ENCODE measurements at regions not wholly inside any gene's neighbourhood (a gene's known extent, or its start where the extent isn't known, plus 50 kb on each side); places are given as distances from the start of the nearest gene placed in this dataset.

- Histone ChIP-seq H3K9me3 (ENCODE audit: control insufficient read depth in 3 of 3, low read length in 3 of 3) (no peaks in the 10 kb centered on the region), H3K27ac (ENCODE audit: low read depth, low read length) (no peak overlapping the region), H3K27me3 (ENCODE audit: control insufficient read depth in 3 of 3, insufficient read depth in 3 of 3, low read length in 3 of 3) (peaks cover 0 to 7% (median 2%) of the 10 kb centered on the region in 3 donors), H3K9ac (ENCODE audit: low read depth in 1 of 3, low read length in 3 of 3) (no peak overlapping the region), H3K36me3 (ENCODE audit: control insufficient read depth in 3 of 3, insufficient read depth in 3 of 3, low read length in 3 of 3) (no peaks in the 10 kb centered on the region), H3K4me3 (ENCODE audit: low read length in 3 of 3) (no peak overlapping the region), H3K4me1 (ENCODE audit: control insufficient read depth in 3 of 3, insufficient read depth in 3 of 3, low read length in 3 of 3) (no peaks in the 10 kb centered on the region)
These were observed 880.2 kb upstream of the TMEM132C start for GRCh38 chr12:127386723-127387122.

- no peak overlapping the region for H3K27ac ChIP-seq (ENCODE audit: low read depth, low read length)
- no peaks in the 10 kb centered on the region for H3K36me3 ChIP-seq (ENCODE audit: control insufficient read depth in 3 of 3, insufficient read depth in 3 of 3, low read length in 3 of 3)
- no peak overlapping the region for H3K4me3 ChIP-seq (ENCODE audit: low read length in 3 of 3)
- H3K9me3 ChIP-seq (ENCODE audit: control insufficient read depth in 3 of 3, low read length in 3 of 3), result no peaks in the 10 kb centered on the region
- no peak overlapping the region for H3K9ac ChIP-seq (ENCODE audit: low read depth in 1 of 3, low read length in 3 of 3)
- H3K4me1 ChIP-seq (ENCODE audit: control insufficient read depth in 3 of 3, insufficient read depth in 3 of 3, low read length in 3 of 3), result no peaks in the 10 kb centered on the region
- H3K27me3 ChIP-seq (ENCODE audit: control insufficient read depth in 3 of 3, insufficient read depth in 3 of 3, low read length in 3 of 3), result peaks cover 0 to 2% (median 0%) of the 10 kb centered on the region in 3 donors
These were observed 878.0 kb upstream of the TMEM132C start for GRCh38 chr12:127388985-127389384.

- Histone ChIP-seq H3K27ac (ENCODE audit: low read depth, low read length) (no peak overlapping the region), H3K4me1 (ENCODE audit: control insufficient read depth in 3 of 3, insufficient read depth in 3 of 3, low read length in 3 of 3) (no peaks in the 10 kb centered on the region), H3K4me3 (ENCODE audit: low read length in 3 of 3) (no peak overlapping the region), H3K27me3 (ENCODE audit: control insufficient read depth in 3 of 3, insufficient read depth in 3 of 3, low read length in 3 of 3) (peaks cover 0 to 2% (median 0%) of the 10 kb centered on the region in 3 donors), H3K9ac (ENCODE audit: low read depth in 1 of 3, low read length in 3 of 3) (no peak overlapping the region), H3K9me3 (ENCODE audit: control insufficient read depth in 3 of 3, low read length in 3 of 3) (no peaks in the 10 kb centered on the region), H3K36me3 (ENCODE audit: control insufficient read depth in 3 of 3, insufficient read depth in 3 of 3, low read length in 3 of 3) (no peaks in the 10 kb centered on the region)
These were observed 877.0 kb upstream of the TMEM132C start for GRCh38 chr12:127389923-127390322.

- no peak overlapping the region for H3K27ac ChIP-seq (ENCODE audit: low read depth, low read length)
- H3K9ac ChIP-seq (ENCODE audit: low read depth in 1 of 3, low read length in 3 of 3), result no peak overlapping the region
- H3K36me3 ChIP-seq (ENCODE audit: control insufficient read depth in 3 of 3, insufficient read depth in 3 of 3, low read length in 3 of 3), result no peaks in the 10 kb centered on the region
- H3K4me3 ChIP-seq (ENCODE audit: low read length in 3 of 3), result no peak overlapping the region
- H3K27me3 ChIP-seq (ENCODE audit: control insufficient read depth in 3 of 3, insufficient read depth in 3 of 3, low read length in 3 of 3), result peaks cover 0 to 3% (median 0%) of the 10 kb centered on the region in 3 donors
- H3K4me1 ChIP-seq (ENCODE audit: control insufficient read depth in 3 of 3, insufficient read depth in 3 of 3, low read length in 3 of 3), result no peaks in the 10 kb centered on the region
- H3K9me3 ChIP-seq (ENCODE audit: control insufficient read depth in 3 of 3, low read length in 3 of 3), result no peaks in the 10 kb centered on the region
These were observed 873.5 kb upstream of the TMEM132C start for GRCh38 chr12:127393465-127393864.

- Histone ChIP-seq H3K9me3 (ENCODE audit: control insufficient read depth in 3 of 3, low read length in 3 of 3) (no peaks in the 10 kb centered on the region), H3K27me3 (ENCODE audit: control insufficient read depth in 3 of 3, insufficient read depth in 3 of 3, low read length in 3 of 3) (peaks cover 0 to 3% (median 0%) of the 10 kb centered on the region in 3 donors)
These were observed 873.1 kb upstream of the TMEM132C start for GRCh38 chr12:127393896-127394295.

GRCh38 chr12:127396734-127397133 lies 870.2 kb upstream of the TMEM132C start:
- Histone ChIP-seq H3K27me3 (ENCODE audit: control insufficient read depth in 3 of 3, insufficient read depth in 3 of 3, low read length in 3 of 3) (peaks cover 0 to 3% (median 0%) of the 10 kb centered on the region in 3 donors), H3K9me3 (ENCODE audit: control insufficient read depth in 3 of 3, low read length in 3 of 3) (no peaks in the 10 kb centered on the region), H3K4me3 (ENCODE audit: low read length in 3 of 3) (no peak overlapping the region), H3K27ac (ENCODE audit: low read depth, low read length) (no peak overlapping the region), H3K4me1 (ENCODE audit: control insufficient read depth in 3 of 3, insufficient read depth in 3 of 3, low read length in 3 of 3) (no peaks in the 10 kb centered on the region), H3K36me3 (ENCODE audit: control insufficient read depth in 3 of 3, insufficient read depth in 3 of 3, low read length in 3 of 3) (no peaks in the 10 kb centered on the region), H3K9ac (ENCODE audit: low read depth in 1 of 3, low read length in 3 of 3) (no peak overlapping the region)

More at GRCh38 chr12:127393896-127394295, 873.1 kb upstream of the TMEM132C start:
- H3K36me3 ChIP-seq (ENCODE audit: control insufficient read depth in 3 of 3, insufficient read depth in 3 of 3, low read length in 3 of 3), result no peaks in the 10 kb centered on the region
- no peak overlapping the region for H3K9ac ChIP-seq (ENCODE audit: low read depth in 1 of 3, low read length in 3 of 3)
- H3K27ac ChIP-seq (ENCODE audit: low read depth, low read length), result no peak overlapping the region
- H3K4me3 ChIP-seq (ENCODE audit: low read length in 3 of 3), result no peak overlapping the region
- no peaks in the 10 kb centered on the region for H3K4me1 ChIP-seq (ENCODE audit: control insufficient read depth in 3 of 3, insufficient read depth in 3 of 3, low read length in 3 of 3)

- Histone ChIP-seq H3K36me3 (ENCODE audit: control insufficient read depth in 3 of 3, insufficient read depth in 3 of 3, low read length in 3 of 3) (no peaks in the 10 kb centered on the region), H3K27ac (ENCODE audit: low read depth, low read length) (no peak overlapping the region), H3K9ac (ENCODE audit: low read depth in 1 of 3, low read length in 3 of 3) (no peak overlapping the region), H3K9me3 (ENCODE audit: control insufficient read depth in 3 of 3, low read length in 3 of 3) (no peaks in the 10 kb centered on the region), H3K4me3 (ENCODE audit: low read length in 3 of 3) (no peak overlapping the region), H3K4me1 (ENCODE audit: control insufficient read depth in 3 of 3, insufficient read depth in 3 of 3, low read length in 3 of 3) (no peaks in the 10 kb centered on the region), H3K27me3 (ENCODE audit: control insufficient read depth in 3 of 3, insufficient read depth in 3 of 3, low read length in 3 of 3) (peaks cover 0 to 3% (median 0%) of the 10 kb centered on the region in 3 donors)
These were observed 868.8 kb upstream of the TMEM132C start for GRCh38 chr12:127398016-127398710.

- no peak overlapping the region for H3K27ac ChIP-seq (ENCODE audit: low read depth, low read length)
- H3K4me1 ChIP-seq (ENCODE audit: control insufficient read depth in 3 of 3, insufficient read depth in 3 of 3, low read length in 3 of 3), result no peaks in the 10 kb centered on the region
- no peaks in the 10 kb centered on the region for H3K9me3 ChIP-seq (ENCODE audit: control insufficient read depth in 3 of 3, low read length in 3 of 3)
- no peaks in the 10 kb centered on the region for H3K36me3 ChIP-seq (ENCODE audit: control insufficient read depth in 3 of 3, insufficient read depth in 3 of 3, low read length in 3 of 3)
- peaks cover 0 to 3% (median 0%) of the 10 kb centered on the region in 3 donors for H3K27me3 ChIP-seq (ENCODE audit: control insufficient read depth in 3 of 3, insufficient read depth in 3 of 3, low read length in 3 of 3)
- no peak overlapping the region for H3K9ac ChIP-seq (ENCODE audit: low read depth in 1 of 3, low read length in 3 of 3)
- H3K4me3 ChIP-seq (ENCODE audit: low read length in 3 of 3), result no peak overlapping the region
These were observed 867.5 kb upstream of the TMEM132C start for GRCh38 chr12:127399451-127399850.

GRCh38 chr12:127400221-127400620 lies 866.7 kb upstream of the TMEM132C start:
- Histone ChIP-seq H3K9me3 (ENCODE audit: control insufficient read depth in 3 of 3, low read length in 3 of 3) (no peaks in the 10 kb centered on the region), H3K36me3 (ENCODE audit: control insufficient read depth in 3 of 3, insufficient read depth in 3 of 3, low read length in 3 of 3) (no peaks in the 10 kb centered on the region), H3K27me3 (ENCODE audit: control insufficient read depth in 3 of 3, insufficient read depth in 3 of 3, low read length in 3 of 3) (peaks cover 0 to 3% (median 0%) of the 10 kb centered on the region in 3 donors), H3K4me1 (ENCODE audit: control insufficient read depth in 3 of 3, insufficient read depth in 3 of 3, low read length in 3 of 3) (no peaks in the 10 kb centered on the region), H3K27ac (ENCODE audit: low read depth, low read length) (no peak overlapping the region), H3K9ac (ENCODE audit: low read depth in 1 of 3, low read length in 3 of 3) (no peak overlapping the region), H3K4me3 (ENCODE audit: low read length in 3 of 3) (no peak overlapping the region)

GRCh38 chr12:127401005-127401404 lies 866.0 kb upstream of the TMEM132C start:
- Histone ChIP-seq H3K9ac (ENCODE audit: low read depth in 1 of 3, low read length in 3 of 3) (no peak overlapping the region), H3K4me3 (ENCODE audit: low read length in 3 of 3) (no peak overlapping the region), H3K4me1 (ENCODE audit: control insufficient read depth in 3 of 3, insufficient read depth in 3 of 3, low read length in 3 of 3) (no peaks in the 10 kb centered on the region), H3K27ac (ENCODE audit: low read depth, low read length) (no peak overlapping the region), H3K27me3 (ENCODE audit: control insufficient read depth in 3 of 3, insufficient read depth in 3 of 3, low read length in 3 of 3) (peaks cover 0 to under 1% (median 0%) of the 10 kb centered on the region in 3 donors), H3K36me3 (ENCODE audit: control insufficient read depth in 3 of 3, insufficient read depth in 3 of 3, low read length in 3 of 3) (no peaks in the 10 kb centered on the region), H3K9me3 (ENCODE audit: control insufficient read depth in 3 of 3, low read length in 3 of 3) (peaks cover 0 to 2% (median 0%) of the 10 kb centered on the region in 3 donors)

Data from skeletal muscle tissue (tissue), 3 donors.